Activated CD4-positive, alpha-beta T cell treated with anti-CD3 and anti-CD28 coated beads, Interleukin-2, amount 50 U/mL, for 1 hour (primary cell): ENCODE measurements at regions not wholly inside any gene's neighbourhood (a gene's known extent, or its start where the extent isn't known, plus 50 kb on each side); places are given as distances from the start of the nearest gene placed in this dataset.
"Not testable (repeated sequence)": the region's sequence is repeated elsewhere in the genome, so short reads cannot be mapped to it uniquely, and the experiment has no call there.

Experiments
- DNase-seq: peaks from one replicate; pipeline ENCODE4 v3.0.0-alpha.2; 2020

DNA sequence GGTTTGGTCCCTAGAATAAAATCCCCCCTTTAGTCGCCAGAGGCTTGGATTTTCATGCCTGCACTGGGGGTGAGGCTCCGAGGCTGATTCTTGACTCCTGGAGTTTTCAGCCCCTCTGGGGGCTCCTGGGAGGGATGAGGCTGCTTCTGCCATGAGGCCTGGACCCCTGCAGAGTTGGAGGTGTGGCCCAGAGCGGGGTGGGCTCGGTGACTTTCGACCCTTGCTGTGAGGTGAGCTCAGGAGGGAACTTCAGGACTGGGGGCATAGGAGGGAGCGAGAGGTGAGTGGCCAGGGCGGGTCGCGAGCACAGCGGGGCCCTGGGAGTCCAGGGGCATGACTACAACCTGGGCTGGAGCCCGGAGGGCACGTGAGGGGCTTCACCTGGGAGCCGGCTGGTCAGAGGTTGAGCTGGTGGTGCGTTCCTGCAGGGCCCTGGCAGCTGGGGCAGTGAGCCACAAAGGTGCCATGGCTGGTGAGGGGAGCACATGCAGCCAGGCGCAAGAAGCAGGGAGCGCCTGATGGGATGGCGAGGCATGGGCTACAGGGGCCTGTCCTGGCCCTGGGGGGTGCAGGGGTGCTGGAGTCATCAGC is 168.2 kb downstream of the KIF26A start:
- no peak for DNase-seq

DNA sequence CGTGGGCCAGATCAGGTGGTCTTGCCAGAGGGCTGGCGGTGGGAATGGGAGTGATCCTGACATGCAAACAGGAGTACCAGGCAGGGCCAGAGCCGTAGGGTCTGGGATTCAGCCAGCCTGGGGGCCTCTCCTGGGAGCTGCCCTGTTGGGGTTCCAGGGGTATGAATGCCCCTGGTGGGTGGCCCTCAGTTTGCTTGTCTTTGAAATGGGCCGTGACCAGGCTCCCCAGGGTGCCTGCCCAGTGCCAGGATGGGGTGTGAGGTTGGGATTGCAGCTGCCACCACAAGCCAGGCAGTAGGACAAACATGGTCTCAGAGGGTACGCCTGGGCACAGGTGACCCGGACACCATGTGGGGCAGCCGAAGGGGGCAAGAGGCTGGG is 168.8 kb downstream of the KIF26A start:
- DNase-seq, result no peak

DNA sequence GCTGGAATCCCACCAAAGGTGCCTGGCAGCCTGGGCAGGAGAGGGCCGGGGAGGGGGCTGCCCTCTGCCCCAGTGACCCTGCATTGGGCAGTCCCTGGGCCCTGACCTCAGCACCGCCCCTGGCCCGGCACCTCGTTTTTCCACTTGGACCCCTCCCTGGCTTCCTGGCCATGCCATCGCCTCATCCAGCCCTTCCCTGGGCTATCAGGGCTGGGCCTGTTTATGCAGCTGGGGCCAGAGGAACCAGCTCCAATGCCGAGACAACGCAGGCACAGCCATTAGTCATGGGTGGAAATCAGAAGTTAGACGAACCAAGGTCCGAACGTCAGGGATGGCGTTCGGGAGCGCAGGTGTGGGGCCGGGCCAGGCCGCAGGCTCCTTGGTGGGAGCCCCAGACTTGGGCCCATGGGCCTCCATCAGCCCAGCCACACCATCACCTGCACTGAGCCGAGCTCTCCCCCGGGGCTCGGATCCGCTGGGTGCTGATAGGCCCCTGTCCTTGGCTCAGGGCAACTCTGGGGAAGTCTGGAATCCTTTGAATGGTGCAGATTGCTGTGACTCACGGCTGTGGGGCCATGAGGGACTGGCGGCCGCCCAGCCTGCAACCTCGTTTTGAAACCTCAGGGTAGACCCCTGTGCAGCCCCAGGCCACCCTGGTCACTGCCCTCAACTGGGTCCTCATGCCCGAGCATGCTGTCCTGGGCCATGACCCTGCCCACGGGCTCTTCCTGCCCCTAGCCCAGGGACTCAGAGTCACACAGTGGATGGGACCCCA is 169.4 kb downstream of the KIF26A start:
- no peak for DNase-seq

DNA sequence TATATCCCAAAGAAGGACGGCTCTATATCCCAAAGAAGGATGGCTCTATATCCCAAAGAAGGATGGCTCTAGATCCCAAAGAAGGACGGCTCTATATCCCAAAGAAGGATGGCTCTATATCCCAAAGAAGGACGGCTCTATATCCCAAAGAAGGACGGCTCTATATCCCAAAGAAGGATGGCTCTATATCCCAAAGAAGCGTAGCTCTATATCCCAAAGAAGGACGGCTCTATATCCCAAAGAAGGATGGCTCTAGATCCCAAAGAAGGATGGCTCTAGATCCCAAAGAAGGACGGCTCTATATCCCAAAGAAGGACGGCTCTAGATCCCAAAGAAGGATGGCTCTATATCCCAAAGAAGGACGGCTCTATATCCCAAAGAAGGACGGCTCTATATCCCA is 170.1 kb downstream of the KIF26A start:
- not testable (repeated sequence) for DNase-seq

DNA sequence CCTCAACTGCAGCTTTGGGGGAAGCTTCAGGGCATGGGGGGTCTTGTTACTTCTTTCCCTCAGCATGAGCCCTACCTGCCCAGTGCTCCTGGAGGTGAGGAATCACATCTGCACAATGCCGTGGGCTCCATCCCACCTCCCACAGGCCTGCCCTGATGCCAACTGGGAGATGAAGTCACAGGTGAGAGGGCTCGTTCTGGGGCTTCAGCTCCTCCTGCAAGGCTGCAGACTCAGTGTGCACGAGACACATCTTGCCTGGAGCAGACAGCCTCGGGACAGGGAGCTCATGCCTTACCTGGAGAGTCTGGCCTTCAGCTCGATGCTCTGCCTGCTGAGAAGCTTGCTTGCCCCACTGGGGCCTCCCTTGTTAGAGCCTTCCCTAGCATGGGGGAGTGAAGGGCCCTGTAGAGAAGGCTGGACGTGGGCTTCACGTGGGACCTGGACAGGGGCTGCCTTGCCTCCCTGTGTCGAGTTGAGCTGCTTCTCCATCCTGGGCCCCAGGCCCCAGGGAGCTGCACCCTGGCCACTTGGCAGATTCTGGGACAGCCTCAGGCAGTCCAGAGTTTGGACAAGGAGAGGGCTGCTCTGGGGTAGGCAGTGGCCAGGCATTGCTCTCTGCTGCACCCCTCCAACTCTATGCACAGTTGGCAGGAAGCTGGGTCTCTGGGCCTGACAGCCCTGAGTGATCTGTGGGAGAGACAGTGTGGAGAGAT is 171.4 kb downstream of the KIF26A start:
- DNase-seq, result no peak

DNA sequence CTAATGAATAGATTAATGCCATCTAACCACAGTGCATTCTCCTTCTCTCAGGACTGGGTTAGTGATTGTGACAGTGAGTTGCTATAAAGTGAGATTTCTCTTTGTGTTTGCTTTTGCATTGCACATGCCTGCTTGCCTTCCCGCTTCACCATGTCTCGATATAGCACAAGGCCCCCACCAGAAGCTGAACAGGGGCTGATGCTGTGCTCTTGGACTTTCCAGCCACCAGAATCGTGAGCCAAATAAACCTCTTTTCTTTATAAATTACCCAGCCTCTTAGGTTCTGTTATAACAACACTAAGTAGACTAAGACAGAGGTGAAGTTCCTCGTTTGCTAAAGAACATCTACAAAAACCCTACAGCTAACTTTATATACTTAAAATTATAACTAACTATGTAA is 173.0 kb downstream of the KIF26A start:
- no peak for DNase-seq

DNA sequence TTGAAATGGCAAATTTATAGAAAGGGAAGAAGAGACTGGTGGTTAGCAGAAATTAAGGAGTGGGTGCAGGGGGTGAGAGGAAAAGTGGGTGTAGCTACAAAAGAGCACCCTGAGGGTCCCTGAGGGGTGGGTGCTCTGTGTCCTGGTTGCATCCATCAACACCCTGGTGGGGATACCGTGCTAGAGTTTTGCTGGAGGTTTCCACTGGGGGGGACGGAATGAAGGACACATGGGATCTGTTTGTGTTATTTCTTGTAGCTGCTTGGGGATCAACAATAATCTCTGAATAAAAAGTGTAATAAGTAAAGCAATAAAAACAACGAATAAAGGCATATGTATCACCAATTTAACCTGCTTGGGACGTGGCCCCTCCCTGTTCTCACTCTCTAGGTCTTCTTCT is 175.3 kb downstream of the KIF26A start:
- DNase-seq, result no peak

DNA sequence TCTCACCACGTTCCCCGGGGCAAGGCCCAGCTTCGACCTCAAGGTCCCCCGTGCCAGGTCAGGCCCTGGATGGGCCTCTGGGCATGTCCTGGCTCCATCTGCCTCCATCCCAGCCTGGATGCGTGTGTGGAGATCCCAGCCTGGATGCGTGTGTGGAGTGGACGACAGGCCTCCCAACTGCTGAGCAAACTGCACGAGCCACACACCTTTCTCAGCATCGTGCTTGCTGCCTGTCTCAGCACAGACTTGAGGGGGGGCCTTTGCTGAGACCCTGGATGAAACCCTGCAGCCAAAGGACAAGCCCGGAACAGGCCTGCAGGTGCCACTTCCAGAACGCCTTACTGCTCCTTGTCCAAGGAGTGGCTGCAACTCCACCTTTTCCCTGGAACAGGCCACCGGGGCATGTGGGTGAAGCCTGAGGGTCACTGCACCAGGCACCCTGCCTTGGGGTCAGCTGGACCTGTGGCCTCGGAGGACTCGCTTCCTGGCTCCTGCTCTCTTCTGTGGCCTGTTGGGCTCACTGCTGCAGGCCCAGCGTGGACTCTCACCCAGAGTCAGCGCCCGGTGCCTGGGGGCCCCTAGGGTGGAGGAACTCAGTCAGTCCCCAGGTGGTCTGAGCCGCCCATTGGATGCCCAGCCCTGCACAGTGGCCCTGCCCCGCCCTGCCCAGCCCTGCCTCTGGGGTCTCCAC is 176.0 kb downstream of the KIF26A start:
- DNase-seq, result no peak

DNA sequence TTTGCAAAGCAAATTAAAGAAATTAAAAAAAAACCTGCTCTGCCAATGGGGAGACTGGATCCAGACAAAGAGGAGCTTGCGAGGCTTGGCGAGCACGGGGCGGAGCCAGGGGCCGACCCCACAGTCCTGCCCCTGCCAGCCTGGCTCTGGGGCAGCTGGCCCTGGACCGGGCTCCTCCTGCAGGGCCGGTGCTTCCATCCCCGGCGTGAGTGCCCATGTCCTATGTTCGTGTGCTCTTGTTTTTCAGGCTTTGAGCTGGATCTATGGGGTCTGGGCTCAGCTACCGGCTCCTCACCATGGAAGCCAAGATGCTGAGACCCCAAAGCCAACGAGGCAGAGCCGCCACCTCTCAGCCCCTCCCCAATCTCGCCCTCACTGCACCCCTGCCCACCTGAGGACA is 176.8 kb downstream of the KIF26A start:
- no peak for DNase-seq

DNA sequence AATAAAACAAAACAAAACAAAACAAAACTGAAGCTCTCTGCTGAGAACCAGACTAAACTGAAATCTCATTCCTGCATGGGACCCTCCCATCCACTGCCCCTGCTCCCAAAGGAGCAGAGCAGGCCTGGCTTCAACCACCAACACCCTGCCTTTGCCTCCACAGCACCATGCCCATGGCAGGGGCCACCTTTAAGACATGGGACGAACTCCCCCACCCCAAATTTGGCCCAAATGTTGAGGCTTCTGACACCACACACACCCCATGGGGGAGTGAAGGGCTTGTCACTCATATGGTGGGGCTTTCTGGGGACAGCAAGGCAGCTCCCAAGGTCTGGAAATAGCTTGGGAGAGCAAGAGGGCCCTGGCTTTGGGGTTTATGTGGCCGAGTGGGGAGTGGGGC is 177.2 kb downstream of the KIF26A start:
- DNase-seq, result no peak

DNA sequence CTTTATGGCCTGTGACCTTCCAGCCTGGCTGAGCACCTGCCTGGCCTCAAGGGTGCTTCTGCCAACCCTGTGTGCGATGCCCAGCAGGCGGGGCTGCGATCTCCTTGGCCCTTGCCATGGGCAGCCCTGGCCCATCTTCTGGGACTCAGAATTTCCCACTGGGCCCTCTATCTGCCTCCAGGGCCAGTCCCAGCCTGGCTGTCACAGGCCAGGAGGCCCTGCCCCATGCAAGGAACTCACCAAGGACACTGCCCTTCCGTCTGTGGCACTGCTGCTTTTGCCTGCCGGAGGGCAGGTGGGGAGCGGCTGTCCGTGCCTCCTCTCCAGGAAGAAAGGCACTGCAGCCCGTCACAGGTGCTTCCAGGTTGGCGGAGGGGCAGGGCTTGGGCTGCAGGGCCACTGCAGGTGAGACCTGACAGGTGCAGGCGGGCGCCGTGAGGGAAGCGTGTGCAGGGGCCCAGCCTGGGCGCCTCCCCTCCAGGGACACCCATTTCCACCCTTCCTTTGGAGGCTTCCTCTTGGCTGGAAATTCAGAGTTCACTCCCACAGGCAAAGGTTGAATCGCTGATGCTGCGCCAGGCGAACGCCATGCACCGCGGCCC is 177.8 kb downstream of the KIF26A start:
- DNase-seq, result no peak

DNA sequence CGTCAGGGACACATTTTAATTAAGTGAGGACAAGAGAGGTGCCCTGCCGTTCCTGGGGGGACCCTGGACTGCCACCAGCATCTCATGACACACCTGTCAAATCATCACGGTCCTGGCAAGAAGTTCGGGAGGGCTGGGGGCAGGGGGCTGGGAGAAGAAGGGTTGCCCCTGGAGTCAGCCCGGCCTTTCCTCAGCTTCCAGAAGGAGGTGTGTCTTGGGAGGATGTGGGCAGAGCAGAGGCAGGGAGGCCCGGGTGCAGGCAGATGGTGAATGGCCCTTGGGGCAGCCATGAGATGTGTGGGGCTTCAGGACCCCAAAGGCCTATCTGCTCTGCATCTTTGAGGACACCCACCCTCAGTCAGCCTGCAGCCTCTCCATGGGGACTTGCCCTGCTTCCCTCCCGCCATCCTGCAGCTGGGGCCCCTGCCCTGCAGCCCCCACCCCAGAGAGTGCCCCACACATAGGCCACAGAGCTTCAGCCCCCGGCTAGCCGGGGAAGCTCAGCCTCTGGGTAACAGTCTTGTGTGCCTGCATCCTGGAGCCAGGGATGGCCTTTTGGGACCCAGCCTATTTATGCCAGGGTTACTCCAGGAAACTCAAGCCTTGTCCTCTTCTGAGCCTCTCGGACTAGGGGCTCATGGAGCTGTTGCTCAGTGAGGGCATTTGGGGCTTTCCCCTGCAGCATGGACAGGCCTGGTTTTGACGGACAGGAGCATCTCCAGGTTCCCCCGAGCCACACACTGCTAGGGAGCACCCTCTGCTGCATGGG is 178.5 kb downstream of the KIF26A start:
- DNase-seq, result no peak

DNA sequence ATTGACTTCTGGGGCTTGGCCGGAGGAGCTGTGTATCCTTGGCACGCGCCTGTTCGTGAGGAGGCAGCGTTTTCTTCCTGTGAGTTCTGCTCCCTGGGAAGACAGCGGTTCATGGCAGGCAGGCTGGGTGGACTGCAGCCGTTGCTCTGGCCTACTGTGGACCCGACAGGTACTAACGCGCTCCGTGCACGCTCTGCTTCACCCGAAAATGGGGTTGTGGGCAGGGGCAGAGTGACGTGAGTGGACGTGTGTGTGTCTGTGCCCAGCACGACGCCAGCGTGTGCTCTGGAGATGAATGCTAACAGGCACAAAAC is 179.1 kb downstream of the KIF26A start:
- no peak for DNase-seq

DNA sequence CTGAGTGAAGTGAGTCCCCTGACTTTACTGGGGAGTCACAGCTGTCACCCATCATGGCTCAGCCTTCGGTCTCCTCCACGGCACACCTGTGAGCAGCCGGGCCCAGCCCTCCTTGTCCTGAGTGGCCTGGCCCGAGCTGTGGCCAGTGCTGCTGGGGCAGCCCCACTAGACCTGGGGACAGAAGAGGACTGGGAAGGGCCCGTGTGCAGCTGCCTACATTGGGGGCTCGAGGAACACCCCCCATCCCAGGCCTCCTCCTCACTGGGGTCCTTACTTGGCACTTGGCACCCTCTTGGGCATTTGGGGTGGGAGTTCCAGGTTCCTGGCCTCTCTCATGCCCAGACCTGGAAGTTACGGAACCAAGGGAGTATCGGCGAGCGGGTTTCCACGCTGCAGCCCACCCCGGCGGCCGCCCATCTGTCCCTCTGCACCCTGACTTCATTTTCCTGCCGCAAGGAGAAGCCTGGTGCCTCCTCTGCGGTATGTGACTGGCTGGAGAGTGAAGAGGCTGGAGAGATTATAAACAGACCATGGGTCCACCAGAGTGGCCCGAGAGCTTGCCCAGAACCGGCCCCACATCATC is 179.7 kb downstream of the KIF26A start:
- no peak for DNase-seq

DNA sequence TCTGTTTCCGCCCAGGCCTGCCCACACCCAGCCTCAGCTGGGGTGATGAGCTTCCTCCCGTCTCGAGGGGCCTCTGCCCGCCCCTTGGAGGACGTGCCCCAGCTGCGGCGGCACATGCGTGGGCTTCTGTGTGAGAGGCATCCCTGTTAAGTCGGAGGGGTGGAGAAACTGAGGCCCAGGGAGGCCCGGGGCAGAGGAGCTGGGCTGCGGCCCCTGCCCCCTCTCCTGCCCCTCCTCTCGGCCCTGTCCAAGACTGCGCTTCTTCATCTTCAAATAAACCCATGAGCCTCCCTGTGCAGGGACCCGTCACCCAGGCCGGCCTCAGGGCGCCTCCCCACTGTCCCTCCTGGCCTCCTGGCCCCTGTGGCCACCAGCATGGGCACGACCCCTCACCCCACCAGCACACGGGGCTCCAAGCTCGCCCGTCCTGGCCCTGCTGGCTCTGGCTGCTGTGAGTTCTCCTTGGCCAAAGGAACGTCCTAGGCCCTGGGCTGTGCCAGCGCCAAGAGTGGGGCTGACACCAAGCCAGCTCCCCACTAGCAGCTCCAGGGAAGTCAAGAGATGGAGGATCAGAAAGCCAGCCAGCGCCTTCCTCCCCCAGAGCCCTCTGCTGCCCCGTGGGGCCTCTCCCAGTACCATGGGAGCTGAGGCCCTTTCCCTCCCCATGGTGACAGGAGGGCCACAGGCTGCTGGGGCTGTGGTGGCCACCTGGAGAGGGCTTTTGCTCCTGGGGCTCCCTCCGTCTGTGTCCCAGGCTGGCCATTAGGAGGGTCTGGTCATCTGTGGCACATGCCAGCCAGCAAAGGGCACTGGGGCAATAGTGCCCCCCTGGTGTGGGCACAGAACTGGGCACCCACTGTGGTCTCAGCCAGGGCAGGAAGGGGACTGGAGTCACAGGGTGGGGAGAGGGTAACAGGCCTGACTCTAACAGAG is 180.4 kb downstream of the KIF26A start:
- DNase-seq, result no peak

DNA sequence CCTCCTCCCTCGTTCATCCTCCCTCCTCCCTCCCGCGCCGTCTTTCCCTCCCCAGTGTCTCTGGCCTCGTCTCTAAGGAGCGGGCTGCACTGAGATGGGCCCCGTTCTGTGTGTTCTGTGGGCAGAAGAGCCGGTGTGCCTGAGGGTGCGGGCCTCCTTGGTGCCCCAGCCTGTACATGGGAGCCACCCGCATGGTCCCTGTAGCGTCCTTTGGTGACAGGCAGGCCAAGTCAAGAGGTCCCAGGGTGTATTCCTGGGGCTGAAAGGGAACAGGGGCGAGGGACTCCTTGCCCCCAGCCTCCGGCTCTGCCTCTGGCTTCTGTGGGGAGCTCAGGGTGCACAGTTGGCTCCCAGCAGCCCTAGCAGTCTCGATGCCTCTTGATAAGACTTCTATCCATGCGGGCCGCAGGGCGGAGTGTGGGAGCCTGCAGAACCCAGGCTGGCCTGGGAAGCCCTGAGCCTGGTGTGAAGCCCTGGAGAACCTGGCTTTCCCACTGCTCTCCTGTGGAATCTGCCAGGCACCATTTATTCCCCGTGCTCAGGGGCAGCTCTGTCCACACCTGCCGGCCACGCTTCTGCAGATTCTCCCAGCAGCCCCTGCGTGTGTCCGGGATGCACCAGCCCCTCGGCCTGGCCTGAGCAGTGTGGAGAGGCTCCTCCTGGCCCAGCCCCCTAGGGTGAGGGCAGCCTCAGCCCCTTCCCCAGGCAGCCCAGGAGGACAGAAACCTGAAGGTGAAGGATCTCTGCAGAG is 181.3 kb downstream of the KIF26A start:
- no peak for DNase-seq

DNA sequence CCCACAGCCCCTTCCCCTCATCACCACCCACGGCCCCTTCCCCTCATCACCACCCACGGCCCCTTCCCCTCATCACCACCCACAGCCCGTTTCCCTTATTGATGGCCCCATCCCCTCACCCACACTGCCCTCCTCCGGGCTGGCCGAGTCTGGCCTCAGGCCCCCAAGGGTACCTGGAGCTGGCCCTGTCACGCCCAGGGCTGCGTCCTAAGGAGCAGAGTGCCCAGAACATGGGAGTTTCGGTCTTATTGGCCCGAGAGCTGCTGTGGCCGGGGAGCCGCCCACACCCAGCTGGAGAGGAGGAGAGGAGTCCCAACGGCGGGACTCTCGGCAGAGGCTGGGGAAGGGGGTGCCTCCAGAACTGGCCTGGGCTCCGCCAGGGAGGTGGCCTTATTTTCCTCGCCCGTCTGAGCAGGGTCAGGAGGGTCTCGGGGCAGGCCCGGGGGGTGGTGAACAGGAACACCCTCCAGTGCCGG is 182.3 kb downstream of the KIF26A start:
- DNase-seq, result no peak

DNA sequence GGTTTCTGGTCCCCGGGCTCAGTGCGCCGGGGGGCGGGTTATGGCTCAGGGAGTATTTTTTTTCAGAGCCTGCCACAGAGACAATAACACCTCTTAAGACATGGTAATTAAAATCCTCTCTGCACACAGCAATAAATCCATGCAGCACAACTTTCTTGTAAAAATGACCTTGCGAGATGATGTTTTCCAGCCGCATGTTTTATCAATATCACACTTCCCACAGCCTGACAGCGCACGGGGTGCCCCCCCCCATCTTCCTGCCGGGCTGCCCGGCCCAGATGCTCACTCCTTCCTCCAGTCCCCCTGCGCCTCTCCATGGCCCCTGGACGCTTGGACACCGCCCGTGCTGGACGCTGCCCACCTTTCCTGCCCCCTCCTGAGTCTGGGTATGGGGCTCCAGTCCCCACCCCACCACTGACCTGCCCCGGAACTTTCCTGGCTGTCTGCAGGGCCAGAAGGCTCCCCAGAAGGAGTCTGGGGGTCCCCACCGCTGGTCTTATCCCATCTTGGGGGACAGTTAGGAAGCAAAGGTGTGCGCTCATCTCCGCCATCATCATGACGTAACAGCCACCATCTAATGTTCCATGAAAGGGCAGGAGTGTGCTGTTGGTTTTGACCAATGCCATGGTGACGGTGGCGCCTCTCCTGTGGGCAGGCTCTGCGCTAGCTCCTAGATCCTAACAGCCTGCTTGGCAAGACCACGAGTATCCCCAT is 182.9 kb downstream of the KIF26A start:
- DNase-seq, result no peak

DNA sequence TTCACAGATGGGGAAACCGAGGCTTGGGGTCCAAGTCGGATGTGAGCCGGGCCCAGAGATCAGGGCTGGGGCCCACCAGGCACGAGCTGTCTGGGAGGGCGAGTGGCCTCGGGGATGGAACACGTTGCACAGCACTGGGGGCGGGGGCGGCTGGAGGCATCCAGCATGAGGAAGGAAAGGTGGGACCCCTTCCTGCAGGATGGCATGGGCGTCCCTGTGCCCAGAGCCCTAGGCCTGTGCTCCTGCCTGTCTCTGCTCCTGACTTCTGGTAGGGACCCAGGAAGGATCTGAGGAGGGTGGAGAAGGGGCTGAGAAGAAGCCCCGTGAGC is 183.4 kb downstream of the KIF26A start:
- no peak for DNase-seq
